H54 (cell line): ENCODE measurements at regions not wholly inside any gene's neighbourhood (a gene's known extent, or its start where the extent isn't known, plus 50 kb on each side); places are given as distances from the start of the nearest gene placed in this dataset.

ENCODE experiments used
- DNase-seq: peaks from one replicate; pipeline ENCODE4 v3.0.0; 2011; ENCODE audit warnings: low spot score, mixed read lengths; ENCODE audit not compliant: insufficient read length
- FAIRE-seq: peaks from 3 replicates; lab custom pipeline; 2011; peaks lifted over from hg19 to GRCh38; lab: Jason Lieb, UNC
- POLR2A ChIP-seq: IDR thresholded peaks from 2 replicates; pipeline ENCODE4 v1.6.1; 2011; ENCODE audit warnings: low read depth, mild to moderate bottlenecking, low read length

GRCh38 chr9:129348890-129349664 lies 171.0 kb upstream of the IER5L start:
- DNase-seq (no peak), FAIRE-seq (no peak)
- no peak for TF ChIP-seq POLR2A

GRCh38 chr9:129347316-129348120 lies 169.5 kb upstream of the IER5L start:
- no peak for TF ChIP-seq POLR2A
- no peak for FAIRE-seq
- peak; percentile 42 for DNase-seq

- no peak for TF ChIP-seq POLR2A
- DNase-seq (no peak), FAIRE-seq (no peak)
These were observed 168.0 kb upstream of the IER5L start for GRCh38 chr9:129346046-129346445.

- no peak for DNase-seq
- no peak for FAIRE-seq
- TF ChIP-seq POLR2A: no peak
These were observed 166.8 kb upstream of the IER5L start for GRCh38 chr9:129344641-129345495.

- no peak for TF ChIP-seq POLR2A
- DNase-seq (no peak), FAIRE-seq (no peak)
These were observed 165.6 kb upstream of the IER5L start for GRCh38 chr9:129343424-129344375.

GRCh38 chr9:129342591-129343423 lies 164.7 kb upstream of the IER5L start:
- FAIRE-seq (no peak), DNase-seq (no peak)
- TF ChIP-seq POLR2A: no peak

GRCh38 chr9:129341987-129342348 lies 163.9 kb upstream of the IER5L start:
- DNase-seq: no peak
- FAIRE-seq: no peak

GRCh38 chr9:129341171-129341986 lies 163.3 kb upstream of the IER5L start:
- no peak for FAIRE-seq
- no peak for DNase-seq

More at GRCh38 chr9:129341987-129342348, 163.9 kb upstream of the IER5L start:
- TF ChIP-seq POLR2A: no peak

GRCh38 chr9:129340427-129341170 lies 162.5 kb upstream of the IER5L start:
- DNase-seq: no peak

More at GRCh38 chr9:129341171-129341986, 163.3 kb upstream of the IER5L start:
- no peak for TF ChIP-seq POLR2A

GRCh38 chr9:129339539-129340157 lies 161.6 kb upstream of the IER5L start:
- TF ChIP-seq POLR2A: no peak
- FAIRE-seq (no peak), DNase-seq (no peak)

More at GRCh38 chr9:129340427-129341170, 162.5 kb upstream of the IER5L start:
- TF ChIP-seq POLR2A: no peak
- no peak for FAIRE-seq
